ENCODE measurements at regions not wholly inside any gene's neighbourhood (a gene's known extent, or its start where the extent isn't known, plus 50 kb on each side); places are given as distances from the start of the nearest gene placed in this dataset.

GRCh38 chr10:52988923-52989322 lies 216.3 kb upstream of the MBL2 start:
- no peaks in the 10 kb centered on the region for H3K4me1 ChIP-seq
- no peaks in the 10 kb centered on the region for H3K27me3 ChIP-seq
- TF ChIP-seq CTCF (IDR thresholded peaks at IDR 0.05) (no peak), POLR2A (IDR thresholded peaks at IDR 0.05) (no peak)
- H3K36me3 ChIP-seq = no peaks in the 10 kb centered on the region
- no peak for DNase-seq
- no peaks in the 10 kb centered on the region for H3K9me3 ChIP-seq
- intact Hi-C loops (cut with DNase I; ENCODE audit: low total_unique reads) = no loop called here
- H3K27ac ChIP-seq = no peak overlapping the region
- no peak overlapping the region for H3K4me3 ChIP-seq

GRCh38 chr10:52986125-52986524 lies 213.5 kb upstream of the MBL2 start:
- Histone ChIP-seq H3K36me3 (no peaks in the 10 kb centered on the region), H3K27ac (no peak overlapping the region), H3K4me3 (no peak overlapping the region), H3K4me1 (no peaks in the 10 kb centered on the region), H3K9me3 (no peaks in the 10 kb centered on the region), H3K27me3 (no peaks in the 10 kb centered on the region)
- intact Hi-C loops (cut with DNase I; ENCODE audit: low total_unique reads) = no loop called here
- DNase-seq = no peak
- TF ChIP-seq CTCF (IDR thresholded peaks at IDR 0.05) (no peak), POLR2A (IDR thresholded peaks at IDR 0.05) (no peak)

GRCh38 chr10:52984169-52984568 lies 211.6 kb upstream of the MBL2 start:
- H3K4me3 ChIP-seq = no peak overlapping the region
- H3K36me3 ChIP-seq = no peaks in the 10 kb centered on the region
- no peak for TF ChIP-seq CTCF (IDR thresholded peaks at IDR 0.05)
- TF ChIP-seq POLR2A (IDR thresholded peaks at IDR 0.05) = no peak
- intact Hi-C loops (cut with DNase I; ENCODE audit: low total_unique reads) = no loop called here
- no peaks in the 10 kb centered on the region for H3K9me3 ChIP-seq
- no peak for DNase-seq
- H3K4me1 ChIP-seq = no peaks in the 10 kb centered on the region
- H3K27me3 ChIP-seq = no peaks in the 10 kb centered on the region
- H3K27ac ChIP-seq = no peak overlapping the region

- TF ChIP-seq POLR2A (IDR thresholded peaks at IDR 0.05) = no peak
- TF ChIP-seq CTCF (IDR thresholded peaks at IDR 0.05) = no peak
- DNase-seq = no peak
- no peaks in the 10 kb centered on the region for H3K9me3 ChIP-seq
- intact Hi-C loops (cut with DNase I; ENCODE audit: low total_unique reads) = no loop called here
- no peak overlapping the region for H3K27ac ChIP-seq
- H3K4me3 ChIP-seq = no peak overlapping the region
- no peaks in the 10 kb centered on the region for H3K4me1 ChIP-seq
- H3K36me3 ChIP-seq = no peaks in the 10 kb centered on the region
- H3K27me3 ChIP-seq = no peaks in the 10 kb centered on the region
Observed at GRCh38 chr10:52979295-52979990, 206.9 kb upstream of the MBL2 start.

- Histone ChIP-seq H3K4me1 (no peaks in the 10 kb centered on the region), H3K4me3 (no peak overlapping the region), H3K27me3 (no peaks in the 10 kb centered on the region), H3K9me3 (no peaks in the 10 kb centered on the region), H3K36me3 (no peaks in the 10 kb centered on the region), H3K27ac (no peak overlapping the region)
- no peak for TF ChIP-seq CTCF (IDR thresholded peaks at IDR 0.05)
- no peak for TF ChIP-seq POLR2A (IDR thresholded peaks at IDR 0.05)
- no peak for DNase-seq
- intact Hi-C loops (cut with DNase I; ENCODE audit: low total_unique reads) = no loop called here
Observed at GRCh38 chr10:52977581-52977980, 205.0 kb upstream of the MBL2 start.
